CD4-positive, alpha-beta T cell treated with Interleukin-6 for 4 hours (primary cell): ENCODE measurements at regions not wholly inside any gene's neighbourhood (a gene's known extent, or its start where the extent isn't known, plus 50 kb on each side); places are given as distances from the start of the nearest gene placed in this dataset.

ENCODE experiments used
- DNase-seq: peaks from one replicate; pipeline ENCODE4 v3.0.0-alpha.2; 2020; ENCODE audit warnings: mixed read lengths

DNA sequence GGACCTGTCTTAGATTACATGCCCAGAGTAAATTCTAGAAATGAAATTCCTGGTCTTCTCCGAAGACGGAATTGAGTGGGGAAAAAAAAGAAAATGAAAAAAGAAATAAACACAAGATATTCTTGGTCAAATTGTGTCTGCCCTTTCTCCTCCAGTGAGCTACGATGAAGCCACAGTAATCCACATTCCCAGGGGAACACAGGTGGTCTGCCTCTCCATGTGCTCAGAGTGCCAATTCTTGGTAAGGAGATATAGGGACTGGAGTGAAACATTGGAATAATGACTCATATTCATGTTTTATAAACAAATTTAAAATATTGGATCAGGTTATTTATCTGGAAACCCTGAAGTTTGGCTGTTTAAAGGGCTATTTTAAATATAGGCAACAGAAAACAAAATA is 54.2 kb upstream of the MGST2 start:
- DNase-seq: no peak

DNA sequence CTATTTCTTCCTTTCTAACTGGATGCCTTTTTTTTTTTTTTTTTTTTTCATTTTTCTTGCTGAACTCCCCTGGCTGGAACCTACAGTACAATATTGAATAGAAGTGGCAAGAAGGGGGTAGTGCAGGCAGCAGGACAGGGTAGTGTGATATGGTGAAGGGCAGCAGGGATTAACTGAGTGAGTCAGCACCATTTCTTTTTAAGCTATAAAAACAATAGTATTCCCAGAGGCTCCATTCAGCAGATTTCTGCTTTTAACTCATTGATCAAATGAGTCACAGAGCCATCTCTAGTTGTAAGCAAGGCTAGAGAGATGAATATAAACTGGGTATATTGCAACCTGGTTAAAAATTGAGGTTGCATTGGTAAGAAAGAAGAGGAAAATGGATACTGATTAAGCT is 53.6 kb upstream of the SETD7 start:
- no peak for DNase-seq

- no peak for DNase-seq
These were observed 51.6 kb upstream of the SETD7 start for GRCh38 chr4:139607502-139608060.

DNA sequence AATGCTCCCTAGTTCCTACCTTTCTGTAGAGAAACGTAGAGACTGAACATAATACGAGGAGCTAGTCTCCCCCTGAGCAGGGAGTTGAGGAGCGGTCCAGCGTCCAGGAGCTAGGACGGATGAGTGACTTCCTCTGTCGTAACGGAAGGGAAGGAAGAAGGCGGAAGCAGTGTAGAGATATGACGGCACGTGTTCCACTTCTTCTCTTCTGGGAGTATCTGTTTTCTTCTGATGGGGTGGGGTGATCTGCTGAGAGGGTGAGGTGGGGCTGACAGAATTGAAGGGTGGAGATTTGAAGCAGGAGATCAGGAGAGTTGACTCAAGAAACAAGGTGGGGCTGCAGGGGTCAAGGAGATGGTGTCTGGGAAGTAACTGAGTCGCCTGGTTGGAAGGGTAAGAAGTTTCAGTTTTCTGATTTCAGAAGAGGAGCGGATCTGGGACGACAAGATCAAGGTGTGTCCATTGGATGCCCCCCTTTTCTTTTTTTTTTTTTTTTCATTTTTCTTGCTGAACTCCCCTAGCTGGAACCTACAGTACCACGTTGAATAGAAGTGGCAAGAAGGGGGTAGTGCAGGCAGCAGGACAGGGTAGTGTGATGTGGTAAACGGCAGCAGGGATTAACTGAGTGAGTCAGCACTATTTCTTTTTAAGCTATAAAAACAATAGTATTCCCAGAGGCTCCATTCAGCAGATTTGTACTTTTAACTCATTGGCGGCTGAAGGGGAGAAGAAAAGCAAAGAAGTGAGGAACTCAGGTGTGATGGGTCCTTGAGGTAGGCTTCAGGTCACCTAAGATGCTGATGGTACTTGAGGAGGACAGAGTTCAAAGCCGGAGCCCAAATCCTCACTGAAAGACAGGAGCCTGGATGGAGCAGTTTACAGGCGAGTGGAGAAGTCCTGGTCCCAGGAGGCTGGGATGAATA is 50.8 kb upstream of the SETD7 start:
- DNase-seq: peak; percentile 10

GRCh38 chr4:139606103-139606502 is 50.1 kb upstream of the SETD7 start:
- no peak for DNase-seq
